ENCODE measurements at regions not wholly inside any gene's neighbourhood (a gene's known extent, or its start where the extent isn't known, plus 50 kb on each side); places are given as distances from the start of the nearest gene placed in this dataset.

GRCh38 chr2:157107877-157108276, 149.6 kb upstream of the GALNT5 start:
- Histone ChIP-seq H3K4me1 (ENCODE audit: low read depth) (no peaks in the 10 kb centered on the region), H3K27ac (no peak overlapping the region), H3K9me3 (ENCODE audit: low read depth) (no peaks in the 10 kb centered on the region), H3K4me3 (no peak overlapping the region), H3K36me3 (no peaks in the 10 kb centered on the region), H3K27me3 (no peaks in the 10 kb centered on the region)
- DNase-seq (ENCODE audit: low read depth in 1 of 2, low spot score in 1 of 2), result peak in 1 of 2 donors; percentile 21
- no peak for TF ChIP-seq CTCF (IDR thresholded peaks at IDR 0.05; ENCODE audit: low read depth, low read length)

GRCh38 chr2:157122776-157123175, 134.7 kb upstream of the GALNT5 start:
- no peak overlapping the region for H3K4me3 ChIP-seq
- H3K27ac ChIP-seq, result no peak overlapping the region
- no peaks in the 10 kb centered on the region for H3K27me3 ChIP-seq
- no peaks in the 10 kb centered on the region for H3K36me3 ChIP-seq
- no peaks in the 10 kb centered on the region for H3K4me1 ChIP-seq (ENCODE audit: low read depth)
- no peaks in the 10 kb centered on the region for H3K9me3 ChIP-seq (ENCODE audit: low read depth)
- no peak for DNase-seq (ENCODE audit: low read depth in 1 of 2, low spot score in 1 of 2)
- no peak for TF ChIP-seq CTCF (IDR thresholded peaks at IDR 0.05; ENCODE audit: low read depth, low read length)

- Histone ChIP-seq H3K4me1 (ENCODE audit: low read depth) (no peaks in the 10 kb centered on the region), H3K36me3 (no peaks in the 10 kb centered on the region), H3K27ac (no peak overlapping the region), H3K9me3 (ENCODE audit: low read depth) (no peaks in the 10 kb centered on the region), H3K27me3 (no peaks in the 10 kb centered on the region), H3K4me3 (no peak overlapping the region)
- no peak for TF ChIP-seq CTCF (IDR thresholded peaks at IDR 0.05; ENCODE audit: low read depth, low read length)
- no peak for DNase-seq (ENCODE audit: low read depth in 1 of 2, low spot score in 1 of 2)
Measured at GRCh38 chr2:157124731-157125130, 132.8 kb upstream of the GALNT5 start.

- no peak for TF ChIP-seq CTCF (IDR thresholded peaks at IDR 0.05; ENCODE audit: low read depth, low read length)
- DNase-seq (ENCODE audit: low read depth in 1 of 2, low spot score in 1 of 2), result no peak
- no peaks in the 10 kb centered on the region for H3K27me3 ChIP-seq
- no peaks in the 10 kb centered on the region for H3K9me3 ChIP-seq (ENCODE audit: low read depth)
- H3K4me3 ChIP-seq, result no peak overlapping the region
- H3K27ac ChIP-seq, result no peak overlapping the region
- no peaks in the 10 kb centered on the region for H3K4me1 ChIP-seq (ENCODE audit: low read depth)
- H3K36me3 ChIP-seq, result no peaks in the 10 kb centered on the region
Measured at GRCh38 chr2:157125685-157126084, 131.8 kb upstream of the GALNT5 start.

GRCh38 chr2:157127249-157128012, 130.1 kb upstream of the GALNT5 start:
- no peak for TF ChIP-seq CTCF (IDR thresholded peaks at IDR 0.05; ENCODE audit: low read depth, low read length)
- Histone ChIP-seq H3K4me3 (no peak overlapping the region), H3K27me3 (no peaks in the 10 kb centered on the region), H3K36me3 (no peaks in the 10 kb centered on the region), H3K27ac (no peak overlapping the region), H3K4me1 (ENCODE audit: low read depth) (no peaks in the 10 kb centered on the region), H3K9me3 (ENCODE audit: low read depth) (no peaks in the 10 kb centered on the region)
- no peak for DNase-seq (ENCODE audit: low read depth in 1 of 2, low spot score in 1 of 2)

All from cardiac muscle cell (in vitro differentiated cells and primary cell).